Suprapubic skin (tissue), 4 donors: ENCODE measurements at regions not wholly inside any gene's neighbourhood (a gene's known extent, or its start where the extent isn't known, plus 50 kb on each side); places are given as distances from the start of the nearest gene placed in this dataset.

Experiments used
- DNase-seq, 2 donors: peaks; one replicate each; pipeline ENCODE4 v3.0.0-alpha.2; 2019; ENCODE audit warnings: low spot score in 2 of 2
- H3K27ac ChIP-seq: fragments of 200-600 bp; sonication (generic); one replicate; pipeline ENCODE4 v1.5.1; 2019
- H3K27me3 ChIP-seq: fragments of 200-600 bp; sonication (generic); one replicate; pipeline ENCODE4 v1.5.1; 2019
- H3K36me3 ChIP-seq: fragments of 200-600 bp; sonication (generic); one replicate; pipeline ENCODE4 v1.5.1; 2019
- H3K4me1 ChIP-seq: fragments of 200-600 bp; sonication (generic); one replicate; pipeline ENCODE4 v1.5.1; 2019
- H3K4me3 ChIP-seq: fragments of 200-600 bp; sonication (generic); one replicate; pipeline ENCODE4 v1.5.1; 2019; ENCODE audit warnings: mild to moderate bottlenecking
- H3K9me3 ChIP-seq: fragments of 200-600 bp; sonication (generic); one replicate; pipeline ENCODE4 v1.5.1; 2019
- CTCF ChIP-seq, 2 donors: fragments of 200-600 bp in 1 of 2; fragments of 450-650 bp in 1 of 2; sonication (generic) in 1 of 2; IDR thresholded peaks; one replicate each; pipeline ENCODE4 v1.5.1; 2016 to 2019; ENCODE audit warnings: antibody characterized with exemption in 2 of 2, mild to moderate bottlenecking in 1 of 2, moderate library complexity in 1 of 2
- EP300 ChIP-seq: sonication (generic); formaldehyde crosslinking; IDR thresholded peaks from one replicate; pipeline ENCODE4 v1.6.1; 2017; ENCODE audit warnings: antibody characterized with exemption
- POLR2A ChIP-seq, 2 donors: fragments of 450-650 bp; IDR thresholded peaks; one replicate each; pipeline ENCODE4 v1.6.1; 2017; ENCODE audit warnings: antibody characterized with exemption in 2 of 2, mild to moderate bottlenecking in 2 of 2, moderate library complexity in 2 of 2
- POLR2AphosphoS5 ChIP-seq, 3 donors: sonication (generic); formaldehyde crosslinking; IDR thresholded peaks; one replicate each; pipeline ENCODE4 v1.6.1; 2017; ENCODE audit warnings: antibody characterized with exemption in 3 of 3
- WGBS: methylation state at CpG from one replicate; pipeline ENCODE4 v1.1.5; 2018; 5-methylcytosine and 5-hydroxymethylcytosine counted together

- Histone ChIP-seq H3K27ac (no peak overlapping the region), H3K4me3 (no peak overlapping the region), H3K4me1 (no peaks in the 10 kb centered on the region), H3K27me3 (no peaks in the 10 kb centered on the region), H3K9me3 (no peaks in the 10 kb centered on the region), H3K36me3 (no peaks in the 10 kb centered on the region)
- 34% methylated on average over 2 of the region's 2 CpGs for WGBS
- no peak for TF ChIP-seq EP300
- no peak for TF ChIP-seq POLR2A (IDR thresholded peaks at IDR 0.05)
- TF ChIP-seq POLR2AphosphoS5 (IDR thresholded peaks at IDR 0.05), result no peak
- TF ChIP-seq CTCF (IDR thresholded peaks at IDR 0.05), result no peak
- no peak for DNase-seq
Measured at GRCh38 chr6:105769987-105770386, 316.1 kb upstream of the PRDM1 start.

- Histone ChIP-seq H3K27me3 (no peaks in the 10 kb centered on the region), H3K27ac (no peak overlapping the region), H3K4me1 (no peaks in the 10 kb centered on the region), H3K4me3 (no peak overlapping the region), H3K9me3 (no peaks in the 10 kb centered on the region), H3K36me3 (no peaks in the 10 kb centered on the region)
- no peak for DNase-seq
- whole genome bisulfite sequencing, result 97% methylated on average over 1 of the region's 1 CpG
- TF ChIP-seq POLR2AphosphoS5 (IDR thresholded peaks at IDR 0.05) (no peak), POLR2A (IDR thresholded peaks at IDR 0.05) (no peak)
Measured at GRCh38 chr6:105769197-105769596, 316.9 kb upstream of the PRDM1 start.

GRCh38 chr6:105767541-105767940 is 318.6 kb upstream of the PRDM1 start:
- H3K9me3 ChIP-seq, result no peaks in the 10 kb centered on the region
- H3K27me3 ChIP-seq, result no peaks in the 10 kb centered on the region
- TF ChIP-seq EP300 (no peak), POLR2A (IDR thresholded peaks at IDR 0.05) (no peak)
- H3K4me3 ChIP-seq, result no peak overlapping the region
- no peaks in the 10 kb centered on the region for H3K4me1 ChIP-seq
- 81% methylated on average over 3 of the region's 3 CpGs for WGBS
- no peaks in the 10 kb centered on the region for H3K36me3 ChIP-seq
- no peak for DNase-seq
- no peak overlapping the region for H3K27ac ChIP-seq

GRCh38 chr6:105765239-105765638 is 320.9 kb upstream of the PRDM1 start:
- no peak overlapping the region for H3K27ac ChIP-seq
- H3K27me3 ChIP-seq, result no peaks in the 10 kb centered on the region
- TF ChIP-seq POLR2AphosphoS5 (IDR thresholded peaks at IDR 0.05) (no peak), CTCF (IDR thresholded peaks at IDR 0.05) (no peak), POLR2A (IDR thresholded peaks at IDR 0.05) (no peak), EP300 (no peak)
- DNase-seq, result no peak
- H3K4me1 ChIP-seq, result peaks cover 1% of the 10 kb centered on the region
- H3K9me3 ChIP-seq, result no peaks in the 10 kb centered on the region
- H3K4me3 ChIP-seq, result no peak overlapping the region
- no peaks in the 10 kb centered on the region for H3K36me3 ChIP-seq

- no peaks in the 10 kb centered on the region for H3K36me3 ChIP-seq
- DNase-seq, result no peak
- H3K9me3 ChIP-seq, result no peaks in the 10 kb centered on the region
- H3K4me1 ChIP-seq, result peaks cover 10% of the 10 kb centered on the region
- TF ChIP-seq CTCF (IDR thresholded peaks at IDR 0.05) (no peak), POLR2AphosphoS5 (IDR thresholded peaks at IDR 0.05) (no peak), EP300 (no peak), POLR2A (IDR thresholded peaks at IDR 0.05) (no peak)
- H3K4me3 ChIP-seq, result no peak overlapping the region
- no peaks in the 10 kb centered on the region for H3K27me3 ChIP-seq
- H3K27ac ChIP-seq, result no peak overlapping the region
- 93% methylated on average over 1 of the region's 1 CpG for WGBS
Measured at GRCh38 chr6:105764315-105764714, 321.8 kb upstream of the PRDM1 start.

GRCh38 chr6:105763866-105764265 is 322.3 kb upstream of the PRDM1 start:
- Histone ChIP-seq H3K4me1 (peaks cover 15% of the 10 kb centered on the region), H3K27me3 (no peaks in the 10 kb centered on the region), H3K4me3 (no peak overlapping the region), H3K9me3 (no peaks in the 10 kb centered on the region), H3K36me3 (no peaks in the 10 kb centered on the region), H3K27ac (no peak overlapping the region)
- TF ChIP-seq POLR2AphosphoS5 (IDR thresholded peaks at IDR 0.05) (no peak), CTCF (IDR thresholded peaks at IDR 0.05) (no peak), EP300 (no peak), POLR2A (IDR thresholded peaks at IDR 0.05) (no peak)
- DNase-seq, result no peak
- WGBS, result 100% methylated on average over 2 of the region's 2 CpGs
